Astrocyte of the spinal cord (primary cell): ENCODE measurements at regions not wholly inside any gene's neighbourhood (a gene's known extent, or its start where the extent isn't known, plus 50 kb on each side); places are given as distances from the start of the nearest gene placed in this dataset.

Experiments
- DNase-seq: peaks from one replicate; pipeline ENCODE4 v3.0.0; 2011; ENCODE audit warnings: low read depth, low spot score
- H3K4me3 ChIP-seq: 2 replicates; pipeline ENCODE4 v1.5.1; 2011; ENCODE audit warnings: low read depth, mild to moderate bottlenecking, low read length, moderate library complexity
- in situ Hi-C: cut with HindIII; loops from 2 replicates; pipeline ENCODE4 v1.10.0; 2017; ENCODE audit warnings: low sequenced_read_pairs
- TF ChIP-seq, protein P1 (sequence below): IDR thresholded peaks from 2 replicates; pipeline ENCODE4 v1.5.1; 2012; ENCODE audit warnings: low read depth, mild to moderate bottlenecking, low read length, inconsistent platforms

DNA sequence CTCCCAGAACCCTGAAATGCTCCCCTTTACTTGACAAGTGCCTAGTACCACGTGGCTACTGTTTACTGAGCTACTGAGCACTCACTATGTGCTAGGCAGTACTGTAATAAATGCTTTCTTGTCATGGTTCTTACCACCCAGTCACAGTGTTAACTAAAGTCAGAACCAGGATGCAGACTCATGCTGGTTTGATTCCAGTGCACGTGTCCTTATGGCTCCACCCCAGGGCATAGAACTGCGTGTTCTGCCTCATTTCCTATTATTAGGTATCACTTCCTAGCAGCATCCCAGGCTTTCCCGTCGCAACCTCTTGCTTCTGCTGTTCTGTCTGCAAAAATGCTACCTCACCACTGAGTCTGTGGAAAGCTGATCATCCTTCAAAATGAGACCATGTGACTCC, 71.7 kb upstream of the DOCK1 start:
- no peak overlapping the region for H3K4me3 ChIP-seq
- in situ Hi-C loops, result no loop called here
- no peak for DNase-seq
- TF ChIP-seq, protein P1, sequence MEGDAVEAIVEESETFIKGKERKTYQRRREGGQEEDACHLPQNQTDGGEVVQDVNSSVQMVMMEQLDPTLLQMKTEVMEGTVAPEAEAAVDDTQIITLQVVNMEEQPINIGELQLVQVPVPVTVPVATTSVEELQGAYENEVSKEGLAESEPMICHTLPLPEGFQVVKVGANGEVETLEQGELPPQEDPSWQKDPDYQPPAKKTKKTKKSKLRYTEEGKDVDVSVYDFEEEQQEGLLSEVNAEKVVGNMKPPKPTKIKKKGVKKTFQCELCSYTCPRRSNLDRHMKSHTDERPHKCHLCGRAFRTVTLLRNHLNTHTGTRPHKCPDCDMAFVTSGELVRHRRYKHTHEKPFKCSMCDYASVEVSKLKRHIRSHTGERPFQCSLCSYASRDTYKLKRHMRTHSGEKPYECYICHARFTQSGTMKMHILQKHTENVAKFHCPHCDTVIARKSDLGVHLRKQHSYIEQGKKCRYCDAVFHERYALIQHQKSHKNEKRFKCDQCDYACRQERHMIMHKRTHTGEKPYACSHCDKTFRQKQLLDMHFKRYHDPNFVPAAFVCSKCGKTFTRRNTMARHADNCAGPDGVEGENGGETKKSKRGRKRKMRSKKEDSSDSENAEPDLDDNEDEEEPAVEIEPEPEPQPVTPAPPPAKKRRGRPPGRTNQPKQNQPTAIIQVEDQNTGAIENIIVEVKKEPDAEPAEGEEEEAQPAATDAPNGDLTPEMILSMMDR, result no peak

DNA sequence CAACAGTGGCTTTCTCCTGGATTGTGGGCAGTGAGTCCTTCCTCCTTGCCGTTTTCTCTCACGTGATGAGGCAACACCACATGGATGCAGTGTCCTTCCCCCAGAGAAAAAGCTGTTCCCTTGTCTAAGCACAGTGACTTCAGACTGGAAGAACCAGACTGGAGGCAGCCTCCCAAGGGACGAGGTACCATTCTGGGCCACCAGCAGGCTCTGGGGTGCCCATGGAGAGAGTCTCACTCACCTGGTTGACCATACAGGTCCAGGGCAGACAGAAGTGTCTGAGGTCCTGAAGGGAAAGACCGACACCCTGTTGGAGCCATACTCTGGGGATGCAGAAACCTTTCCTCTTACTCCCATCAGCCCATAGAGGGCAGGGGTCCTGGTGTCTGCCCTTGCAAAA, 69.2 kb upstream of the DOCK1 start:
- TF ChIP-seq, protein P1, result no peak
- in situ Hi-C loops, result no loop called here
- DNase-seq, result no peak

DNA sequence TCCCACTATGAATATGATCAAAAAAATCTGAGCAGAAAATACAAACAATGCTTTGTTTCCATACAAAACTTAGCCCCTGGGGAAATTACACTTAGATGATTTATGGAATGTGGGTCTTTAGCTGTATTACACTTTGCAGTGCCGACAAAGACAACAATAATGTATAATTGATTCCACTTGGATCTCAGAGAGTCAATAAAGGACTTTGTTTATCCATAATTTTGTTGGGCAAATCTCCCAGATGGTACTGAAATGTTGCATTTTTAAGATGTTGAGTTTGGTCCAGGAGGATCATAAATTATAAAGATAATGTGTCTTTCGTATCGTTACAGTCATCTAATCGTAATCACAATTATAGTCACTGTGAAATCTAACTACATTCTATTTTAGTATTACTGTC, 66.9 kb upstream of the DOCK1 start:
- in situ Hi-C loops, result no loop called here
- TF ChIP-seq, protein P1, result no peak
- H3K4me3 ChIP-seq, result no peak overlapping the region
- DNase-seq, result no peak

More for the DNA sequence above, 69.2 kb upstream of the DOCK1 start:
- H3K4me3 ChIP-seq, result no peak overlapping the region

DNA sequence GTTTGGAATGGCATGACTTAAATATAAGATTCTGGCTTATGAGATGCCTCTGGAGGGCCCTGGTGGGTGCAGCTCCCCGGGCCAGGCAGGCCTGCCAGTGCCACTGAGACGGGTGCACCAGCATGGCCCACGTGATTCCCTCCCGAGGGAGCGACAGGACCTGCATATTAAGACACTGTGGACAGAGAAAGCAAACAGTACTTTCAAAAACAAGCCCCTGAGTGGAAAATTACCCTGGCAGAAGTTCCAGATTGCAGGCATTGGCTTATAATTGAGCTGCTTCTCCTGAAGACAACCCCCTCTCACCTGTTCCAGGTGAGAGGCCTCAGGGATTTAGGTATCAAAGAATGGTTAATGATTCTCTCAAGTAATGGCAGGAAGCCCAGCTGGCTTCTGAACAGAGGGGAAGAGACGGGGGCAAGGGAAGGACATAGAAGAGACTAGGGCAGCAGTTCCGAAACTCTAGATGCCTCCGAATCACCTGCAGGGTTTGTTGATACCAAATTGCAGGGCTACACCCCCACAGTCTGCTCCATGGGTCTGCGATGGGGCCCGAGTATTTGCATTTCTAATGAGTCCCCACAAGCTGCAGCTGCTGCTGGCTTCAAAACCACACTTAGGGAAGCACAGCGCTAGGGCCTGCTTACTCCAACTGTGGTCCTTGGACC, 66.0 kb upstream of the DOCK1 start:
- no peak for DNase-seq
- in situ Hi-C loops, result no loop called here
- H3K4me3 ChIP-seq, result no peak overlapping the region
- TF ChIP-seq, protein P1, result no peak

DNA sequence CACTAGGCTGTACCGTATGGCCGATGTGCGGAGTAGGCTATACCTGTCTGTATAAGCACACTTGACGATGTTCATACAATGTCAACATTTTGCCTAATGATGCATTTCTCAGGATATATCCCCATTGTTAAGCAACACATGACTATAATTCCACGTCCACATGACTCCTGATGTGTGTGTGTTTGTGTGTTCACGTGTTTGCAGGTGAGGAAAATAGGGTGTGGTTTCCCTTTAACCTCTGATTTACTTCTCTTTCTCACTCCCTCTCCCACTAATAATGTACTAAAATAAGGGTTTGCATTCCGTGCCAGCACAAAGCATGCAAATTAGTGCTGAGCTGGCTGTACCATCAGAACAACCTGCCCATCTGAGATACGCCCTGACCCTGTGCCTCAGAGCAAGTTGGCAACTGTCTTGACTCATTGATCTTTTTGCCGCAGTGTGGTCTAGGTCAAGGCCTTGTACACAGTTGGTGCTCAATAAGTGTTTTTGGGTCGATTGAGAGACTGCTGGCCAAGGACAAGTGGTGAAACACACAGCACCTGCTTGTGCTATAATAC, 64.6 kb upstream of the DOCK1 start:
- TF ChIP-seq, protein P1, result no peak
- no peak for DNase-seq
- in situ Hi-C loops, result no loop called here
- no peak overlapping the region for H3K4me3 ChIP-seq

DNA sequence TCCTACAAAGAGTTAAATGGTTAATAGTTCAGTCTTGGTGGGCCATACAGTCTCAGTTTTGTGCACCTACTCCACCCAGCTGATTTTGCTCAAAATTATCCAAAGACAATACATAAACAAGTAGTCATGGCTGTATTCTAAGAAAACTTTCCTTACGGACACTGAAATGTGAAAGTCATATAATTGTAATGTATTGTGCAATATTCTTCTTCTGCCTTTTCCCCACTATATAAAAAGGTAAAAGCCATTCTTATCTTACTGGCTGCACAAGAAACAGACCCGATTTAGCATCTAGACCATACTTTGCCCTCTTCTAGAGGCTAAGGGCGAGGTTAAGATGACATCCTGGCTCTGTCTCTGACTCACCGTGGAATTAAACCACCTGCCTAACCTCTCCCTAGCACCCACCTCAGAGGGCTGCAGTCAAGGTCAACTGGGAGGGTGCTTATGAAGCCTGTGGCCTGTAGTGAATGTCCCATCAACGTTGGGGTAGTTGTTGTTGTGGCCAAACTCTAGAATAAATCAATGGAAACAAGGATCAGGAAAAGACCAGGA, 63.8 kb upstream of the DOCK1 start:
- TF ChIP-seq, protein P1, result no peak
- in situ Hi-C loops, result no loop called here
- DNase-seq, result no peak
- no peak overlapping the region for H3K4me3 ChIP-seq
